Keratinocyte (primary cell): ENCODE measurements at regions not wholly inside any gene's neighbourhood (a gene's known extent, or its start where the extent isn't known, plus 50 kb on each side); places are given as distances from the start of the nearest gene placed in this dataset.

ENCODE experiments used
- EZH2 ChIP-seq: IDR thresholded peaks from one replicate; pipeline ENCODE4 v1.6.1; 2012; ENCODE audit warnings: inconsistent platforms, mild to moderate bottlenecking, low read length, moderate library complexity
- TF ChIP-seq, protein P1 (sequence below), 3 experiments: IDR thresholded peaks in 1 of 3; conservative IDR thresholded peaks in 1 of 3; optimal IDR thresholded peaks in 1 of 3; 2 replicates in 2 of 3; 3 replicates in 1 of 3; pipeline versions ENCODE3 to v1.5.1; 2011; ENCODE audit warnings: low read length in 3 of 3, mild to moderate bottlenecking in 3 of 3, moderate library complexity in 2 of 3, control low read depth in 1 of 3, inconsistent platforms in 1 of 3; ENCODE audit not compliant: insufficient read depth in 2 of 3; ENCODE audit errors: extremely low read depth in 1 of 3

DNA sequence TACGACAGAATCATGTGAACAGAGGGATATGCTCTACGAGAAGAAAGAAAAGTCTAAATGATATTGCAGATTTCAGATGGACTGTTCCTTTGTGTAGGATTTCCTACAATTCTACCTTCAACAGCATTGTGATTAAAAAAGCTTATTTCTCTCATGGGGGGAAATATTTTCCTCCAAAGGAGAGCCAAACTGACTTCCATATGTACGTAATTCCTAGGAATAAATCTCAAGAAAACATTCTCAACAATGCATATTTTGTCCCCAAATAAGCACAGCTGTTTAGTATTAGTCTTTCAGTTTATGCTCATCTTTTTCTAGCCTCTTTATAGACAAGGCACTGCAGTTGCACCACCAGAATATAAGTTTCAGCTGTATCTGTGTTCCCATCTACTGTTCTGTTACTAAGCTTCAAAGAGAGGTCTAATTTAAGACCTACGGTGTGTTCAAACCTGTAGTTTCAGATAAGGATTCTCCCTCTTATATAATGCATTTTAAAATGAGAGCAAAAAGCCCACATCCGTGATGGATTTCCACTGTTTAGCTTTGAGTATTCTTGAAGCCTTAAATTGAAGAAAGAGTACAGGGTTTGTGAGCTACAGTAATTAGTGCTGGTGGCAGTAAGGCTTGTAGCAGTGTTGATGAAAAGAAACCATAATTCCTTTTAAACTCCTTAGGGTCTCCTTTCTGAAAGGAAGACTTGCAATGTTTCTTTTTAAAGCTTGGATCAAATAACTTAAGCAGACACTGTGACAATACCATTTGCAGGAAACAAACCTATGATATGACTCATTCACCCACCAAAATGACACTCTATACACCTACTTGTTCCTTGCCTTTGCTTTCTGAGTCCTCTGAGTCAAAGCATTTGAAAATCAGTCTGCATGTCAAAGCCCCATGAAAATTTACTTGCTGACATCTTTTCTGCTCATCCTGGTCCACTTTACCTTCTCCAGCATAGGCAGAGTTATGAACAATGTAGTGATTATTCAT lies 754.1 kb downstream of the NOVA1 start:
- TF ChIP-seq EZH2 = no peak
- TF ChIP-seq, protein P1, sequence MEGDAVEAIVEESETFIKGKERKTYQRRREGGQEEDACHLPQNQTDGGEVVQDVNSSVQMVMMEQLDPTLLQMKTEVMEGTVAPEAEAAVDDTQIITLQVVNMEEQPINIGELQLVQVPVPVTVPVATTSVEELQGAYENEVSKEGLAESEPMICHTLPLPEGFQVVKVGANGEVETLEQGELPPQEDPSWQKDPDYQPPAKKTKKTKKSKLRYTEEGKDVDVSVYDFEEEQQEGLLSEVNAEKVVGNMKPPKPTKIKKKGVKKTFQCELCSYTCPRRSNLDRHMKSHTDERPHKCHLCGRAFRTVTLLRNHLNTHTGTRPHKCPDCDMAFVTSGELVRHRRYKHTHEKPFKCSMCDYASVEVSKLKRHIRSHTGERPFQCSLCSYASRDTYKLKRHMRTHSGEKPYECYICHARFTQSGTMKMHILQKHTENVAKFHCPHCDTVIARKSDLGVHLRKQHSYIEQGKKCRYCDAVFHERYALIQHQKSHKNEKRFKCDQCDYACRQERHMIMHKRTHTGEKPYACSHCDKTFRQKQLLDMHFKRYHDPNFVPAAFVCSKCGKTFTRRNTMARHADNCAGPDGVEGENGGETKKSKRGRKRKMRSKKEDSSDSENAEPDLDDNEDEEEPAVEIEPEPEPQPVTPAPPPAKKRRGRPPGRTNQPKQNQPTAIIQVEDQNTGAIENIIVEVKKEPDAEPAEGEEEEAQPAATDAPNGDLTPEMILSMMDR (optimal IDR thresholded peaks at IDR 0.05 in 1 of 3, IDR thresholded peaks at IDR 0.05 in 1 of 3, conservative IDR thresholded peaks at IDR 0.05 in 1 of 3; ENCODE audit: extremely low read depth in 1 of 3, insufficient read depth in 2 of 3, low read length in 3 of 3) = no peak
